Fibroblast of gingiva (primary cell): ENCODE measurements at regions not wholly inside any gene's neighbourhood (a gene's known extent, or its start where the extent isn't known, plus 50 kb on each side); places are given as distances from the start of the nearest gene placed in this dataset.

ENCODE experiments used
- DNase-seq: peaks from one replicate; pipeline ENCODE4 v3.0.0-alpha.2; 2011; ENCODE audit warnings: low read depth

- DNase-seq = no peak
These were observed 50.5 kb upstream of the HSPA12A start for GRCh38 chr10:116792817-116793216.

- DNase-seq = no peak
These were observed 52.8 kb upstream of the ENO4 start for GRCh38 chr10:116796469-116796868.

GRCh38 chr10:116796910-116797513 is 52.3 kb upstream of the ENO4 start:
- DNase-seq = peak; percentile 44

GRCh38 chr10:116798859-116799258 is 50.4 kb upstream of the ENO4 start:
- no peak for DNase-seq
